Adrenal gland (tissue), 9 donors: ENCODE measurements at regions not wholly inside any gene's neighbourhood (a gene's known extent, or its start where the extent isn't known, plus 50 kb on each side); places are given as distances from the start of the nearest gene placed in this dataset.

Source experiments
- DNase-seq, 7 donors: peaks; one replicate each; pipeline ENCODE4 v3.0.0-alpha.2; 2019 to 2020
- H3K27ac ChIP-seq, 5 donors: fragments of 200-600 bp; sonication (generic) in 4 of 5; 1 replicate in 3 of 5; 2 replicates in 2 of 5; pipeline versions ENCODE4 v1.5.1 to v1.8.0; 2016 to 2020; ENCODE audit warnings: mild to moderate bottlenecking in 1 of 5
- H3K27me3 ChIP-seq: fragments of 200-600 bp; 2 replicates; pipeline ENCODE4 v1.8.0; 2021
- H3K36me3 ChIP-seq, 2 donors: fragments of 200-600 bp; replicated peaks in 1 of 2; 1 replicate in 1 of 2; 2 replicates in 1 of 2; pipeline versions ENCODE4 v1.5.1 to v1.8.0; 2018 to 2022
- H3K4me1 ChIP-seq, 2 donors: fragments of 200-600 bp; replicated peaks in 1 of 2; 1 replicate in 1 of 2; 2 replicates in 1 of 2; pipeline versions ENCODE4 v1.5.1 to v1.8.0; 2018 to 2021
- H3K4me3 ChIP-seq, 4 donors: fragments of 200-600 bp; sonication (generic) in 3 of 4; one replicate each; pipeline ENCODE4 v1.5.1; 2016 to 2018
- H3K9me3 ChIP-seq, 3 donors: fragments of 200-600 bp; sonication (generic) in 1 of 3; replicated peaks in 1 of 3; 1 replicate in 2 of 3; 2 replicates in 1 of 3; pipeline versions ENCODE4 v1.5.1 to v1.8.0; 2016 to 2021
- POLR2A ChIP-seq, 2 donors: fragments of 450-650 bp; IDR thresholded peaks; one replicate each; pipeline ENCODE4 v1.6.1; 2017; ENCODE audit warnings: antibody characterized with exemption in 2 of 2, mild to moderate bottlenecking in 2 of 2, moderate library complexity in 1 of 2
- WGBS, 4 donors: extraction: QIAGEN DNeasy Blood & Tissue Kit in 2 of 4; methylation state at CpG; one replicate each; pipeline versions ENCODE4 v1.1.5 to v1.1.7; 2013 to 2017; 5-methylcytosine and 5-hydroxymethylcytosine counted together
- intact Hi-C, 2 donors: fragments of 100-400 bp; cut with DNase I; formaldehyde crosslinking; loops; one replicate each; pipeline versions ENCODE4 v1.14.1 to v1.15.0; 2022 to 2023
- TF ChIP-seq, protein P1 (sequence below), 6 experiments: fragments of 450-650 bp in 4 of 6; fragments of 200-600 bp in 2 of 6; sonication (generic) in 1 of 6; IDR thresholded peaks; 1 replicate in 5 of 6; 2 replicates in 1 of 6; pipeline versions ENCODE4 v1.5.1 to v1.8.0; 2016 to 2021; ENCODE audit warnings: antibody characterized with exemption in 6 of 6, mild to moderate bottlenecking in 2 of 6, moderate library complexity in 1 of 6
- donor health status: healthy with polysubstance abuse.
- donor health status: Bipolar disorder and iron deficiency.
- donor health status: DM: yes; HTN: yes; CAD: no.
- donor health status: DM: no; HTN: no; CAD: no.
- donor health status: DM: no; HTN: no; CAD: no.

DNA sequence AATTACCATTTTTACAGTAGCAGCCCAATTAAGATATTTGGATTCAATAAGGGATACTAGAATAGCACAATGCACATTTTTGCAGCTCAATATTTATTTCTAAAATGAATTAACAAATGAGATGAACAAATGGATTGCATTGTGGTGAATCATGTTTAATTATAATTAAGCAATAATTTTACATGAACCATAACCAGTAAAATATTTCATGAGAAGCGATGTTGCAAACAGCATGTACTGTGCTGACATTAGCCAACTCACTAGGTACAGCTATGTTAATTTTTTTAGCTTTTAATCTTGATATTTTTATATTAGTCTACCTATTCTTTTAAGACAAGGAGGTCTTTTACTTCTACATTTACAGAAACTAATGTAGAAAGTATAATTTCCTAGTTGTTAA lies 399.1 kb upstream of the AKR1E2 start:
- intact Hi-C loops = no loop called here

DNA sequence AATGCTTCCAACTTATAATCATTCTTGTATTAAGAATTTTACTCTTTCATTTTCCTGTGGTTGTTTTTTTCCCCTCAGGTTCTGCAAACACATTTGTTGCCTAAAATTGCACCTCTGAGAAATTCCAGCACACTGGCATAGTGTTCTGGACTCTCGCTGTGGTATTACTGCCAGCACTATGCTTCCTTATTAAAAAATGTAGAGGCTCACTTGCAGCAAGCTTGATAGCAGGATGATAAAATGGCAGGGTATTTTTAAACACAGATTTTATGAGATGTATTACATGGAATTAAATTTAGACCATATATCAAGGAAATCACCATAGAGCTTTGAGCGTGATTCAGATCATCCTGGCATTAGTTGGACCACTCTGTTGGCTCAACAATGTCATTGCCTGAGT lies 416.7 kb upstream of the AKR1E2 start:
- no peaks in the 10 kb centered on the region for H3K4me1 ChIP-seq
- H3K4me3 ChIP-seq = no peak overlapping the region
- H3K36me3 ChIP-seq = no peaks in the 10 kb centered on the region
- H3K27ac ChIP-seq = no peak overlapping the region
- no peaks in the 10 kb centered on the region for H3K27me3 ChIP-seq
- intact Hi-C loops = no loop called here
- TF ChIP-seq, protein P1, sequence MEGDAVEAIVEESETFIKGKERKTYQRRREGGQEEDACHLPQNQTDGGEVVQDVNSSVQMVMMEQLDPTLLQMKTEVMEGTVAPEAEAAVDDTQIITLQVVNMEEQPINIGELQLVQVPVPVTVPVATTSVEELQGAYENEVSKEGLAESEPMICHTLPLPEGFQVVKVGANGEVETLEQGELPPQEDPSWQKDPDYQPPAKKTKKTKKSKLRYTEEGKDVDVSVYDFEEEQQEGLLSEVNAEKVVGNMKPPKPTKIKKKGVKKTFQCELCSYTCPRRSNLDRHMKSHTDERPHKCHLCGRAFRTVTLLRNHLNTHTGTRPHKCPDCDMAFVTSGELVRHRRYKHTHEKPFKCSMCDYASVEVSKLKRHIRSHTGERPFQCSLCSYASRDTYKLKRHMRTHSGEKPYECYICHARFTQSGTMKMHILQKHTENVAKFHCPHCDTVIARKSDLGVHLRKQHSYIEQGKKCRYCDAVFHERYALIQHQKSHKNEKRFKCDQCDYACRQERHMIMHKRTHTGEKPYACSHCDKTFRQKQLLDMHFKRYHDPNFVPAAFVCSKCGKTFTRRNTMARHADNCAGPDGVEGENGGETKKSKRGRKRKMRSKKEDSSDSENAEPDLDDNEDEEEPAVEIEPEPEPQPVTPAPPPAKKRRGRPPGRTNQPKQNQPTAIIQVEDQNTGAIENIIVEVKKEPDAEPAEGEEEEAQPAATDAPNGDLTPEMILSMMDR (IDR thresholded peaks at IDR 0.05) = no peak
- no peak for TF ChIP-seq POLR2A (IDR thresholded peaks at IDR 0.05)
- DNase-seq = no peak
- 72 to 92% (median 87%) methylated on average over 2 of the region's 2 CpGs for WGBS, 4 donors
- no peaks in the 10 kb centered on the region for H3K9me3 ChIP-seq

More for the DNA sequence above, 399.1 kb upstream of the AKR1E2 start:
- WGBS, 4 donors = 94 to 98% (median 95%) methylated on average over 1 of the region's 1 CpG
- H3K9me3 ChIP-seq = no peaks in the 10 kb centered on the region
- TF ChIP-seq POLR2A (IDR thresholded peaks at IDR 0.05) = no peak
- TF ChIP-seq, protein P1 (IDR thresholded peaks at IDR 0.05) = no peak
- no peak for DNase-seq
- H3K27ac ChIP-seq = no peak overlapping the region
- H3K27me3 ChIP-seq = no peaks in the 10 kb centered on the region
- H3K4me1 ChIP-seq = no peaks in the 10 kb centered on the region
- no peaks in the 10 kb centered on the region for H3K36me3 ChIP-seq
- H3K4me3 ChIP-seq = no peak overlapping the region

DNA sequence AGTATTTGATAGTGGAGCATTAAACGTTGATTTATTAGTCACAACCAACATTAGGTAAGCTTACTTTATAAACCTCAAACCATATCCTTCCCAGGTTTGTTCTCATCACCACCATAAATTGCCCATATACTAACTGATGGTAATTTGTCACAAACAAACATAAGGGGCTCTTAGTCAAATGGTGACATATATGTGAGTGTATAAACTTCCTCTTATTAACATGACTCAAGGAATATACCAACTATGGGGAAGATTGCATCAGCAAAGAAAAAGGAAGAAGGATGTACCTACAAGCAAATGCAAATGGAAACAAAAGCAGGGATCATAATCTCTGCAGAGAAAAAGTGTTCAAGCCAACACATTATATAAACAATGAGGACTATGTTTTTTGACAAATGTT lies 418.2 kb upstream of the AKR1E2 start:
- Histone ChIP-seq H3K4me3 (no peak overlapping the region), H3K9me3 (no peaks in the 10 kb centered on the region), H3K27ac (no peak overlapping the region), H3K4me1 (no peaks in the 10 kb centered on the region), H3K36me3 (no peaks in the 10 kb centered on the region), H3K27me3 (no peaks in the 10 kb centered on the region)
- no peak for DNase-seq
- 45 to 70% (median 55%) methylated on average over 1 of the region's 1 CpG for WGBS, 4 donors
- intact Hi-C loops = no loop called here
- TF ChIP-seq, protein P1 (IDR thresholded peaks at IDR 0.05) = no peak
- TF ChIP-seq POLR2A (IDR thresholded peaks at IDR 0.05) = no peak

DNA sequence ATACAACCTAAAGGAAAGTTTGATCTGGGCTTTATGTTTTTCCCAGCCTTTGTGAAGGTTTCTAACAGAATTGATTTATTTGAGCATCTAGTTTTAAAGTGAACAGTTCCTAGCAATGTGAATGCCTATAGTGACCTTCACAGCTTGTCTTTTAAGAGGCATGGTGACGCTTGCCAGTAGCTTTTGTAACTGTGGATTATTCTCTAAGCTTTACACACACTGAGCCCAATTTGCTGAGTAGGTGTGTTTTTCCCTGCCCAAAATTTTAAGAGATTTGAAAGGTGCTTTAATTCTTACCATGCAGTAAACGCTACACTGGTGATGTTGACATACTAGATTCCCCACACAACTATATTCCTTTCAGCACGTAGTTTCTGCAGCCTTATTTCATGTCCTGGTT lies 420.2 kb upstream of the AKR1E2 start:
- H3K4me3 ChIP-seq = no peak overlapping the region
- no peak for DNase-seq
- no peak overlapping the region for H3K27ac ChIP-seq
- no peaks in the 10 kb centered on the region for H3K9me3 ChIP-seq
- TF ChIP-seq POLR2A (IDR thresholded peaks at IDR 0.05) = no peak
- TF ChIP-seq, protein P1 (IDR thresholded peaks at IDR 0.05) = no peak
- 61 to 80% (median 75%) methylated on average over 3 of the region's 3 CpGs for WGBS, 4 donors
- H3K4me1 ChIP-seq = no peaks in the 10 kb centered on the region
- intact Hi-C loops = no loop called here
- no peaks in the 10 kb centered on the region for H3K27me3 ChIP-seq
- H3K36me3 ChIP-seq = no peaks in the 10 kb centered on the region
